ENCODE measurements at regions not wholly inside any gene's neighbourhood (a gene's known extent, or its start where the extent isn't known, plus 50 kb on each side); places are given as distances from the start of the nearest gene placed in this dataset.

GRCh38 chr15:48063411-48063985 is 57.3 kb upstream of the SLC24A5 start:
- DNase-seq (ENCODE audit: low read depth): no peak
- no peak for TF ChIP-seq CTCF (conservative IDR thresholded peaks at IDR 0.05; ENCODE audit: control insufficient read depth, insufficient read depth, low read depth, low read length)
- no peak overlapping the region for H3K4me3 ChIP-seq (ENCODE audit: control insufficient read depth, low read depth, low read length)

GRCh38 chr15:48064421-48064820 is 56.4 kb upstream of the SLC24A5 start:
- no peak overlapping the region for H3K4me3 ChIP-seq (ENCODE audit: control insufficient read depth, low read depth, low read length)
- DNase-seq (ENCODE audit: low read depth): peak; percentile 45
- no peak for TF ChIP-seq CTCF (conservative IDR thresholded peaks at IDR 0.05; ENCODE audit: control insufficient read depth, insufficient read depth, low read depth, low read length)

GRCh38 chr15:48066456-48066855 is 54.3 kb upstream of the SLC24A5 start:
- TF ChIP-seq CTCF (conservative IDR thresholded peaks at IDR 0.05; ENCODE audit: control insufficient read depth, insufficient read depth, low read depth, low read length): no peak
- DNase-seq (ENCODE audit: low read depth): no peak
- H3K4me3 ChIP-seq (ENCODE audit: control insufficient read depth, low read depth, low read length): no peak overlapping the region
